ENCODE measurements at regions not wholly inside any gene's neighbourhood (a gene's known extent, or its start where the extent isn't known, plus 50 kb on each side); places are given as distances from the start of the nearest gene placed in this dataset.

GRCh38 chr2:240297256-240298116 is 138.0 kb upstream of the GPC1 start:
- DNase-seq (ENCODE audit: low spot score) = no peak

GRCh38 chr2:240298117-240298790 is 137.2 kb upstream of the GPC1 start:
- DNase-seq (ENCODE audit: low spot score) = no peak

GRCh38 chr2:240298803-240299709 is 136.4 kb upstream of the GPC1 start:
- no peak for DNase-seq (ENCODE audit: low spot score)

- no peak for DNase-seq (ENCODE audit: low spot score)
These were observed 135.8 kb upstream of the GPC1 start for GRCh38 chr2:240299710-240300068.

DNA sequence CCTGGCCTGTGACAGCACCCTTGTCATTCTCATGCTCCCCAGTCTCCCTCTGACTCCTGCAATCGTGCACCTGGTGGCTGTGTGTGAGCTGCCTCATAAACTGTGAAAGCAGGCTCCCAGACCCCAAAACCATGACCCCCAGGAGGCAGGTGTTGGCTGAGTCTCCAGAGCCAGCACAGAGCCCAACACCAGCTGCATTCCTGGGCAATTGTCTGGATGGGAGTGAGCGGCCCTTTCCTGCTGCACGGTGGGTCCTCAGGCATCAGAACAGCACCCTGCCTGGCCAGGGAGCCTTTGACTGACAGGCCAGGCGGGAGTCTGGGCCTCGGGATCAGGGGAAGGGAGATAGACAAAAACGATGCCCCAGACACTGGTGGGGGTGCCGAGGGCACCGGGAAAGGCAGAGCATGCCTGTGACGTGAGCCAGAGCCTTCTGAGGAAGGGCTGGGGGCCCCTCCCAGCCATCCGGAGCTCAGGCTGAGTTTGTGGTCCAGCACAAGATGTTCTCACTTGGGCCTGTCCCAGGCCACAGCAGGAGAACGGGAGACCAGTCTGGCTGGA is 135.1 kb upstream of the GPC1 start:
- no peak for DNase-seq (ENCODE audit: low spot score)

- no peak for DNase-seq (ENCODE audit: low spot score)
These were observed 134.6 kb upstream of the GPC1 start for GRCh38 chr2:240300840-240301239.

DNA sequence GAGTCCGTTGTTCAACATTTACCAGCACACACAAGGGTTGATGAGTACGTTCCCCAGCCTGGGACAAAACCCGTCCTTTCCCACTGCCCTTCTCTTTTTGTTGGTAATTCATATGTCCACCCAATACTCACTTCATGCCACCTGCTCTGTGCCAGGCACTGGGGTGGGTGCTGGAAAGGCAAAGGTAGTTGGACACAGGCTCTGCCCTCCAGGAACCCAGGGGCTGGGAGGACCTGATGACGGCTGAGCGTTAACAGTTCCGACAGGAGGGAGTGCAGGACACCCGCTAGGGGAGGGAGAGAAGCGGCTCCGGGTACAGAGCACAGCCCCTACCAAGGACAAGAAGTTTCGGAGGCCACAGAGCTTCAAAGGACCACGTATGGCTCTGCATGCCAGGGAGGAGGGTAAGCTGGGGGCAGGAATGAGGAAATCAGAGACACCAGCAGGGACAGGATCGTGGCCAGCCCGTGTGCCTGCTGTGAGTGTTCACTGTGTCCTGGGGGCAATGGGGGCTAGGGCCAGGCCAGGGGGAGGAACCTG is 134.1 kb upstream of the GPC1 start:
- DNase-seq (ENCODE audit: low spot score) = no peak

- no peak for DNase-seq (ENCODE audit: low spot score)
These were observed 133.4 kb upstream of the GPC1 start for GRCh38 chr2:240302041-240302440.

DNA sequence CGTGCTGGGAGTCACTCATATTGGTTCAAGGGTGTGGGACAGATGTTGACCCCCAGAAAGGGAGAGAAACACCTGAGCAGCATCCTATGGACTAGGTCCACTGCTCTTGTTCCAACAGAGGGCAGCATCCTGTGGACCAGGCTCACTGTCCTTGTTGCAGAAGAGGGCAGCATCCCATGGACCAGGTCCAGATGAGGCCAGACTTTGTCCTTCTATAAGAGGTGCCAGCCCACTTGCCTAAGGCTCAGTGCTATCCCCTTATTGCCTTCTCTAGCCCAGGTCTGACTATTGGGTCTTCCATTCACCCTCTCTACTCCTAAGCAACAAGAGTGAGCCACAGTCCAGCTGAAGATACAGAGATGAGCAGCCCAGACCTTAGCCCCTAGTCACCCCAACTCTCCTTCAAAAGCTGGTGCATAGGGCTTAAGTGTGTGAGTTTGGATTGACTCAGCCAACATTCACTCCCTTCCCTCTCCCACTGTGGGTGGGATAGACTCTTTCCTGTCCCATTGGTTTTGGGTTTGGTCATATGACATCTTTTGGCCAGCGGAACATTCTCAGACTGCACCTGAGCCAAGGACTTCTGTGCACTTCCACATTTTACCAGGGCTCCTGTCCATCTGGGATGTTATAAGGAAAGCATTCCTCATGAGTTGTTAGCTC is 132.4 kb upstream of the GPC1 start:
- DNase-seq (ENCODE audit: low spot score) = no peak

GRCh38 chr2:240303896-240304745 is 131.3 kb upstream of the GPC1 start:
- no peak for DNase-seq (ENCODE audit: low spot score)

DNA sequence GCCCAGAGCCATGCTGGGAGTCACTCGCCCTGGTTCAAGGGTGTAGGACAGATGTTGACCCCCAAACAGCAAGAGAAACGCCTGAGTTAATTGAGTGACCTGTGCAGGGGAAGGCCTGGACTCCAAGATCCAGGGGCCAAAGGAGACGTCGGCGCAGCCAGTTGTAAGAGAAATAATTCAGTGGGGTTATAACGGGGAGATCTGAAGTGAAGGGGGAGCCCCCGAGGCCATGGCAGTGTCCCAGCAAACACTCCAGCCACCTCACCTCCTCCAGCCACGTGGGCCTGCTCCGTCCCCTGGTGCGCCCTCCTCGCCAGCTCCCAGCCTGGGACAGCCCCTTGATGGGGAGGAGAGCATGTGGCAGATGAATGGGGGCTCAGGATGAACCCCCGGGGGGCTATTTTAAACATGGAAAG is 130.7 kb upstream of the GPC1 start:
- DNase-seq (ENCODE audit: low spot score) = no peak

DNA sequence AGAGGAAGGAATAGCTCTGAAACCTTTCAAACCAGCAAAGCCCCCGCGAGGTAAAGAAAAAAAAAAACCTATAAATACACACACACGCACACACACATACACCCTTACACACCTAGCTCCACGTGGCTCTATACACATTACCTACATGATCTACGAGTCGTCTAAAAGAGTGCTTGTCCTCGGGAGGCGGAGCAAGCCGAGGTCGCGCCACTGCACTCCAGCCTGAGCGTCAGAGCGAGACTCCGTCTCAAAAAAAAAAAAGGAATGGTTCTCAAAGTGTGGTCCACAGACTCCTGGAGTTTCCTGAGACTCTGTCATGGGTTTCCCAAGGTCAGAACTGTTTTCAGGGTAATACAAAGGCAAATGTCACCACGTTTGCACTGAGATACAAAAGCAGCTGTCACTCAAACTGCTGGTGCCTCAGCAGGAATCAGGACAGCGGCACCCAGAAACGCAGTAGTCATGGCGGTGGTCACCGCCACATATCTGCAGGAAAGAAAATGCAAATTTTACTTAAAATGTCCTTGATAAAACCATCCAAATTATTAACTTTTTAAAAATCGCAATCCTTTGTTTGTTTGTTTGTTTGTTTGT is 130.0 kb upstream of the GPC1 start:
- DNase-seq (ENCODE audit: low spot score) = no peak

DNA sequence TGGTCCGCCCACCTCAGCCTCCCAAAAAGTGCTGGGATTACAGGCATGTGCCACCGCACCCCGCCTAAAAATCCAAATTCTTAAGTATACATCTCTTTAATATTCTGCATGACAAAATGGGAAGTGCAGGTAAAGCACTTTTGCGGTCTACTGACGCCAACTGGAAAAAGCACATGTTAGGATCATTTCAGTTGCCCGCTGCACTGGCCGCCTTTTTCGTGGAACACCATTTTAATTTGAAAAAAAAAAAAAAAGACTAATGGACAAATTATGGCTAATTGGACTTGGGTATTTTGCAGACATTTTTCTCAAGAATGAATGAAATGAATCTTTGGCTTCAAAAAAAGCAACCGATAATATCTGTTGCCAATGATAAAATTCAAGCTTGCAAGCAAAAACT is 129.3 kb upstream of the GPC1 start:
- DNase-seq (ENCODE audit: low spot score) = no peak

DNA sequence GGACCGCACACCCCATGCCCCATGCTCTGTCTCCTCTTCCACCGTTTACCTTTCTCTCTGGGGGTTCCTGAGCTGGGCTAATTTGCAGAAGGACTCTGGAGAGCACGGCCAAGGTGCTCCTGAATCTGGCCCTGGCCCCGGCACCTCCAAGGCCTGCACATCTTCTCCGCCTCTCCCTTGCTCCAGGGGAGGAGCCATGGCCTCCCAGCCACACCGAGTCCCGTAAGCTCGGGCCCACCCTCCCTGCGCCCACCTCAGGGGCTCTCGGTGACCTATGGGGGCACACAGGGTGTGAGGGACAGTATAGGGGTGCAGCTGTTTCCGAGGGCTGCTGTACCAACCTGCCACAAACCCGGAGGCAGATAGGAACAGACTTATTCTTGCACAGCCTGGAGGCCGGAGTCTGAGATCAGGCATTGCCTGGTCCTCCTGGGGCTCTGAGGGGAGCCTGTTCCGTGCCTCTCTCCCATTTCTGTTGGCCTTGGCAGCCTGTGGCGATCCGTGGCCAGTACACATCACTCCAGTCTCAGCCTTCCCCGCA is 127.3 kb upstream of the GPC1 start:
- DNase-seq (ENCODE audit: low spot score) = no peak

DNA sequence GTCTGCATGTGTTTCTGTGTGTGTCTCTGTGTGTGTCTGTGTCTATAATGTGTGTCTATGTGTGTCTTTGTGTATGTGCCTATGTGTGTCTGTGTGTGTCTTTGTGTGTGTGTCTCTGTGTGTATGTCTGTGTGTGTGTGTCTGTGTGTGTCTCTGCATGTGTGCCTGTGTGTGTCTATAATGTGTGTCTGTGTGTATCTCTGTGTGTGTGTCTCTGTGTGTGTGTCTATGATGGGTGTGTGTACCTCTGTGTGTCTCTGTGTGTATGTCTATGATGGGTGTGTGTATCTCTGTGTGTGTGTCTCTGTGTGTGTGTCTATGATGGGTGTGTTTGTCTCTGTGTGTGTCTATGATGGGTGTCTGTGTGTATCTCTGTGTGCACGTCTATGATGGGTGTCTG is 126.2 kb upstream of the GPC1 start:
- no peak for DNase-seq (ENCODE audit: low spot score)

GRCh38 chr2:240310201-240310600 is 125.3 kb upstream of the GPC1 start:
- no peak for DNase-seq (ENCODE audit: low spot score)

DNA sequence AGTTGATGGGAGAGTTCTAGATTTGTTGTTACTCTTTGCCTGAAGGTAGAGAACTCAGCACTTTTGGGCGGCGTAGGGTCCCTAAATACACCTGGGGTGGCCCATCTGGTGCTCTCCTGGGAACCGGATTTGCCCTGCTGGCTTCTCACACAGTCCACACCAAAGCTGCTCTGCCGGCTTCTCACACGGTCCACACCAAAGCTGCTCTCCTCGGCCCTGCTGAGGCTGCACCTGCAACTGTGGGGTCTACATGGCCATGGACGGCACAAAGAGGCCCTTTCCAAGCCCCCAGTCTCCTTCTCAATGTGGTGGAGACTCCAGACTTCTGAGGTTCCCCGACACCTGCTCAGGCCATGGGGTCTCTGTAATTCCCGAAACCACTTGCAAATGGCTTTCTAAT is 124.8 kb upstream of the GPC1 start:
- no peak for DNase-seq (ENCODE audit: low spot score)

- DNase-seq (ENCODE audit: low spot score) = no peak
These were observed 123.6 kb upstream of the GPC1 start for GRCh38 chr2:240311821-240312220.

- DNase-seq (ENCODE audit: low spot score) = no peak
These were observed 116.1 kb upstream of the GPC1 start for GRCh38 chr2:240319221-240319854.

Measured in germinal center (tissue), 1 donor.